GM20000 (cell line): ENCODE measurements at regions not wholly inside any gene's neighbourhood (a gene's known extent, or its start where the extent isn't known, plus 50 kb on each side); places are given as distances from the start of the nearest gene placed in this dataset.

ENCODE experiments used
- DNase-seq: peaks from one replicate; pipeline ENCODE4 v3.0.0; 2012; ENCODE audit warnings: low spot score
- CTCF ChIP-seq: IDR thresholded peaks from 2 replicates; pipeline ENCODE4 v1.5.1; 2012; ENCODE audit warnings: mild to moderate bottlenecking, control low read depth; ENCODE audit errors: extremely low read depth, missing control alignments

DNA sequence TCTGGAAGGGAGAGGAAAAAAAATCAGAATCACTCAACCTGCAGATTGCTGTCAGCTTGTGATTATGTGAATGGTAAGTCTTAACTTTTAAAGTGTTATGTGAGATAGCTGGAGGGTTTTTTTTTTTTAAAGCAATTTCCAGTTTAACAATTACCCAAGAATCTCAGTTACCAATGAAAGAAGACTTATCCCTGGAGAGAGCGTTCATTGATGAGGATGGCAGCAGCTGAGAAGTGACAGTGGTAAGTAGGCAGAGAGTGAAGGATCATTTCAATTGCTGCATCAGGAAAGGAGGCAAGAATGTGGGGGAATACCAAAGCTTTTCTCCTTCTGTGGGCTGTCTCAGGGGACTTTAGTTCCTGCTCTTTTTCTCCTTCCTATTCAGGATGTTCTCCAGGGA, 370.2 kb upstream of the C9orf72 start:
- no peak for DNase-seq
- TF ChIP-seq CTCF, result no peak

- DNase-seq, result no peak
- TF ChIP-seq CTCF, result no peak
These were observed 372.1 kb upstream of the C9orf72 start for GRCh38 chr9:27945386-27945785.

DNA sequence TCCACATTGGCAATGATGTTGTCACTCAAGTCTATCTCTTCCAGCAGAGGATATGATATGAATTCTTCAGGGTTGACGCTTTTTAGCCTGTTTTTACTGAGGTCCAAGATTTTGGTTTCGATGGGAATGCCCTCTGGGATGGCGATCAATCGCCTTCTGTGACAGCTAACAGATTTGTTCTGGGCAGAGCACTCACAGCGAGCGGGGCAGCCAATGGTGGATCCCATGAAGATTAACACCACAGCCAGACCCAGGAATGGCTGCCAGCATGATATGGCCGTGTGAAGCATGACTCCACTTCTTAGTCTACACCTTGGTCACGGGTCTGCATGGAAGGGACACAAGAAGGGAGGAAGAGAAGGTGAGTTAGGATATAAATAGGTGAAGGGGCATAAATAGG, 377.1 kb upstream of the C9orf72 start:
- TF ChIP-seq CTCF, result no peak

DNA sequence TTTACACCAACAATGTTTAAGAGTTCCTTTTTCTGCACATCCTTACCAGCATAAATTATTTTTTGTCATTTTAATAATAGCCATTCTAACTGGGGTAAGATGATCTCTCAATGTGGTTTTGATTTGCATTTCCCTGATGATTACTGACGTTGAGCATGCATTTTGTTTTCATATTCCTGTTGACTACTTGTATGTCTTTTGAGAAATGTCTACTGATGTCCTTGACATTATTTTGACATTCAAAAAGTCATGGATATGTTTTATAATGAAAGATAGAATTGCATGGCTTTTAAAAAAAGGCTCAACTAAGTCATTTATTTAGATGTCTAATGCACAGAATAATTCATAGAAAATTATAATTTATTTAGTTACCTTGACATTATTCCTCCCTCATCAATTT, 381.6 kb upstream of the C9orf72 start:
- TF ChIP-seq CTCF, result no peak
- no peak for DNase-seq

More for the DNA sequence above, 377.1 kb upstream of the C9orf72 start:
- no peak for DNase-seq

DNA sequence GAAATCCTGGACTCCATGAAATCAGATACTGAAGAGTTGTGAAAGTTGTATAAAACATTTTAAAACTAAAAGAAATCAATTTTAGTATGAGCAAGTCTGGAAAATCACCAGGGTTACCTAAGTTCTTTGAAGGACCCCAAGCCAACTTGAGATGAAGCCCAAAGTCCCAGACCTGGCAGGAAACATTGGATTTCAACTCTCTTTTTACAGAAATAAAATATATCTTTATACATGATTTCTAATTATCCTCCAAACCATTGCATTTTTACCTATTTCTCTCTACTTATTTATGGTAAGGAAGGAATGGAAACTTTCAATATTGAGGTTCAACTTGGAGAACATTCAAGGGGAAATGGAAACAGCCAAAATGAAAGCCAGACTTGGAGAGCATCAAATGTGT, 390.6 kb upstream of the C9orf72 start:
- TF ChIP-seq CTCF, result no peak
- DNase-seq, result no peak

- no peak for TF ChIP-seq CTCF
- DNase-seq, result no peak
These were observed 393.9 kb upstream of the C9orf72 start for GRCh38 chr9:27967210-27967609.

DNA sequence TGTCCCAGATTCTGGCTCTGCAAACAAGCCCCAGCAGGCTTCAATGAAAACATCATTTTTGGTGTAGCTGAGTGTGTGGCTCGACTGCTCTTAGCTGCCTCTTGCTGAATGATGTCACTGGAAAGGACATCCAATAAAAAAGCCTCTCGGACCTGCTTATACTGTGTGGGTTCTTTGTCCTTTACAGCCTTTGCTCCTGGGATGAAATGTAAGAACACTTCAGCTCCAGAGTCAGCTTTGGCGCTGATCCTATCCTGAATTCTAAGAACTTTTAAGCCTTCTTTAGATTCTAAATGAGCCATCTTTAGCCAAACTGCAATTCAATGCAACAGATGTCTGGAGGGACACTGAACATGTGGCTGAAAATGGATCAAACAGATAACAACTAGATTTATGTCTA, 404.6 kb upstream of the C9orf72 start:
- TF ChIP-seq CTCF, result no peak
- no peak for DNase-seq
